ENCODE measurements at regions not wholly inside any gene's neighbourhood (a gene's known extent, or its start where the extent isn't known, plus 50 kb on each side); places are given as distances from the start of the nearest gene placed in this dataset.
"Not testable (repeated sequence)": the region's sequence is repeated elsewhere in the genome, so short reads cannot be mapped to it uniquely, and the experiment has no call there.

GRCh38 chr20:11700831-11701230, 216.9 kb upstream of the BTBD3 start:
- Histone ChIP-seq H3K18ac (ENCODE audit: low read length) (no peak overlapping the region), H3K27me3 (ENCODE audit: control insufficient read depth in 3 of 3, insufficient read depth in 3 of 3, low read depth in 1 of 3, low read length in 3 of 3) (no peaks in the 10 kb centered on the region), H3K79me1 (ENCODE audit: low read depth, low read length) (no peaks in the 10 kb centered on the region), H3K9me3 (replicated peaks in 1 of 2; ENCODE audit: control insufficient read depth in 2 of 2, insufficient read depth in 1 of 2, low read depth in 1 of 2, low read length in 2 of 2) (no peaks in the 10 kb centered on the region), H3K4me2 (ENCODE audit: insufficient read depth, low read length, poor library complexity, severe bottlenecking) (no peak overlapping the region), H2AK5ac (ENCODE audit: low read depth, low read length) (no peak overlapping the region), H3K4ac (ENCODE audit: low read length) (no peak overlapping the region), H3K23ac (ENCODE audit: low read depth, low read length, poor library complexity) (no peak overlapping the region), H3K14ac (ENCODE audit: low read length) (no peak overlapping the region), H4K8ac (ENCODE audit: low read depth, low read length) (no peak overlapping the region), H3K36me3 (replicated peaks in 1 of 2; ENCODE audit: control insufficient read depth in 2 of 2, insufficient read depth in 2 of 2, low read length in 2 of 2) (no peaks in the 10 kb centered on the region), H4K91ac (ENCODE audit: low read depth, low read length, poor library complexity) (no peak overlapping the region), H2BK12ac (ENCODE audit: low read length) (no peak overlapping the region), H2AFZ (ENCODE audit: low read length) (no peak overlapping the region), H3K4me3 (ENCODE audit: low read length in 2 of 2) (no peak overlapping the region), H3K4me1 (ENCODE audit: control insufficient read depth in 2 of 2, insufficient read depth in 1 of 2, low read depth in 1 of 2, low read length in 2 of 2) (no peaks in the 10 kb centered on the region), H3K27ac (replicated peaks; ENCODE audit: low read length) (no peak overlapping the region), H2BK15ac (ENCODE audit: low read length) (no peak overlapping the region), H2BK5ac (ENCODE audit: low read length) (no peak overlapping the region), H2BK120ac (ENCODE audit: low read depth, low read length) (no peak overlapping the region), H3K9ac (ENCODE audit: low read depth, low read length, poor library complexity) (no peak overlapping the region)
- no CpG with 5 or more reads among the region's 5 CpGs for WGBS, 2 donors (ENCODE audit: extremely low coverage in 2 of 2, insufficient read length in 2 of 2, insufficient replicate concordance in 1 of 2)
- no peak for DNase-seq (ENCODE audit: low spot score)

- Histone ChIP-seq H3K9me3 (replicated peaks in 1 of 2; ENCODE audit: control insufficient read depth in 2 of 2, insufficient read depth in 1 of 2, low read depth in 1 of 2, low read length in 2 of 2) (no peaks in the 10 kb centered on the region), H2BK120ac (ENCODE audit: low read depth, low read length) (no peak overlapping the region), H3K4me3 (ENCODE audit: low read length in 2 of 2) (no peak overlapping the region), H3K4ac (ENCODE audit: low read length) (no peak overlapping the region), H3K36me3 (replicated peaks in 1 of 2; ENCODE audit: control insufficient read depth in 2 of 2, insufficient read depth in 2 of 2, low read length in 2 of 2) (no peaks in the 10 kb centered on the region), H3K23ac (ENCODE audit: low read depth, low read length, poor library complexity) (no peak overlapping the region), H3K14ac (ENCODE audit: low read length) (no peak overlapping the region), H4K91ac (ENCODE audit: low read depth, low read length, poor library complexity) (no peak overlapping the region), H3K4me1 (ENCODE audit: control insufficient read depth in 2 of 2, insufficient read depth in 1 of 2, low read depth in 1 of 2, low read length in 2 of 2) (no peaks in the 10 kb centered on the region), H3K9ac (ENCODE audit: low read depth, low read length, poor library complexity) (no peak overlapping the region), H2AFZ (ENCODE audit: low read length) (no peak overlapping the region), H2BK12ac (ENCODE audit: low read length) (no peak overlapping the region), H4K8ac (ENCODE audit: low read depth, low read length) (no peak overlapping the region), H3K79me1 (ENCODE audit: low read depth, low read length) (no peaks in the 10 kb centered on the region), H3K27me3 (ENCODE audit: control insufficient read depth in 3 of 3, insufficient read depth in 3 of 3, low read depth in 1 of 3, low read length in 3 of 3) (no peaks in the 10 kb centered on the region), H3K4me2 (ENCODE audit: insufficient read depth, low read length, poor library complexity, severe bottlenecking) (no peak overlapping the region), H2BK15ac (ENCODE audit: low read length) (no peak overlapping the region), H3K18ac (ENCODE audit: low read length) (no peak overlapping the region), H2AK5ac (ENCODE audit: low read depth, low read length) (no peak overlapping the region), H3K27ac (replicated peaks; ENCODE audit: low read length) (no peak overlapping the region), H2BK5ac (ENCODE audit: low read length) (no peak overlapping the region)
- WGBS, 2 donors (ENCODE audit: extremely low coverage in 2 of 2, insufficient read length in 2 of 2, insufficient replicate concordance in 1 of 2): no CpG with 5 or more reads among the region's 2 CpGs
- DNase-seq (ENCODE audit: low spot score): no peak
Observed at GRCh38 chr20:11702721-11703518, 214.8 kb upstream of the BTBD3 start.

- Histone ChIP-seq H3K27ac (replicated peaks; ENCODE audit: low read length) (no peak overlapping the region), H3K79me1 (ENCODE audit: low read depth, low read length) (no peaks in the 10 kb centered on the region), H2BK15ac (ENCODE audit: low read length) (no peak overlapping the region), H3K4ac (ENCODE audit: low read length) (no peak overlapping the region), H2BK12ac (ENCODE audit: low read length) (no peak overlapping the region), H2BK120ac (ENCODE audit: low read depth, low read length) (no peak overlapping the region), H3K18ac (ENCODE audit: low read length) (no peak overlapping the region), H3K9ac (ENCODE audit: low read depth, low read length, poor library complexity) (no peak overlapping the region), H3K36me3 (replicated peaks in 1 of 2; ENCODE audit: control insufficient read depth in 2 of 2, insufficient read depth in 2 of 2, low read length in 2 of 2) (no peaks in the 10 kb centered on the region), H3K4me1 (ENCODE audit: control insufficient read depth in 2 of 2, insufficient read depth in 1 of 2, low read depth in 1 of 2, low read length in 2 of 2) (no peaks in the 10 kb centered on the region), H3K27me3 (ENCODE audit: control insufficient read depth in 3 of 3, insufficient read depth in 3 of 3, low read depth in 1 of 3, low read length in 3 of 3) (no peaks in the 10 kb centered on the region), H2AFZ (ENCODE audit: low read length) (no peak overlapping the region), H4K8ac (ENCODE audit: low read depth, low read length) (no peak overlapping the region), H3K23ac (ENCODE audit: low read depth, low read length, poor library complexity) (no peak overlapping the region), H3K9me3 (replicated peaks in 1 of 2; ENCODE audit: control insufficient read depth in 2 of 2, insufficient read depth in 1 of 2, low read depth in 1 of 2, low read length in 2 of 2) (no peaks in the 10 kb centered on the region), H2BK5ac (ENCODE audit: low read length) (no peak overlapping the region), H3K4me3 (ENCODE audit: low read length in 2 of 2) (no peak overlapping the region), H2AK5ac (ENCODE audit: low read depth, low read length) (no peak overlapping the region), H4K91ac (ENCODE audit: low read depth, low read length, poor library complexity) (no peak overlapping the region), H3K14ac (ENCODE audit: low read length) (no peak overlapping the region), H3K4me2 (ENCODE audit: insufficient read depth, low read length, poor library complexity, severe bottlenecking) (no peak overlapping the region)
- DNase-seq (ENCODE audit: low spot score): no peak
Observed at GRCh38 chr20:11705512-11705911, 212.2 kb upstream of the BTBD3 start.

GRCh38 chr20:11708223-11708622, 209.5 kb upstream of the BTBD3 start:
- H3K9me3 ChIP-seq (replicated peaks in 1 of 2; ENCODE audit: control insufficient read depth in 2 of 2, insufficient read depth in 1 of 2, low read depth in 1 of 2, low read length in 2 of 2); H3K4me3 ChIP-seq (ENCODE audit: low read length in 2 of 2); H2BK15ac ChIP-seq (ENCODE audit: low read length); H3K9ac ChIP-seq (ENCODE audit: low read depth, low read length, poor library complexity); H3K4me2 ChIP-seq (ENCODE audit: insufficient read depth, low read length, poor library complexity, severe bottlenecking); H2AFZ ChIP-seq (ENCODE audit: low read length); H4K91ac ChIP-seq (ENCODE audit: low read depth, low read length, poor library complexity); H3K27me3 ChIP-seq (ENCODE audit: control insufficient read depth in 3 of 3, insufficient read depth in 3 of 3, low read depth in 1 of 3, low read length in 3 of 3); H2BK120ac ChIP-seq (ENCODE audit: low read depth, low read length); H2BK12ac ChIP-seq (ENCODE audit: low read length); H3K79me1 ChIP-seq (ENCODE audit: low read depth, low read length); H3K36me3 ChIP-seq (replicated peaks in 1 of 2; ENCODE audit: control insufficient read depth in 2 of 2, insufficient read depth in 2 of 2, low read length in 2 of 2); H2AK5ac ChIP-seq (ENCODE audit: low read depth, low read length); H3K18ac ChIP-seq (ENCODE audit: low read length); H3K4ac ChIP-seq (ENCODE audit: low read length); H2BK5ac ChIP-seq (ENCODE audit: low read length); H3K23ac ChIP-seq (ENCODE audit: low read depth, low read length, poor library complexity); H3K27ac ChIP-seq (replicated peaks; ENCODE audit: low read length); DNase-seq (ENCODE audit: low spot score); H3K4me1 ChIP-seq (ENCODE audit: control insufficient read depth in 2 of 2, insufficient read depth in 1 of 2, low read depth in 1 of 2, low read length in 2 of 2); H4K8ac ChIP-seq (ENCODE audit: low read depth, low read length); H3K14ac ChIP-seq (ENCODE audit: low read length): not testable (repeated sequence)
- WGBS, 2 donors (ENCODE audit: extremely low coverage in 2 of 2, insufficient read length in 2 of 2, insufficient replicate concordance in 1 of 2): no CpG with 5 or more reads among the region's 9 CpGs

All from neuronal stem cell (in vitro differentiated cells).